ENCODE measurements at regions not wholly inside any gene's neighbourhood (a gene's known extent, or its start where the extent isn't known, plus 50 kb on each side); places are given as distances from the start of the nearest gene placed in this dataset.
"Not testable (repeated sequence)": the region's sequence is repeated elsewhere in the genome, so short reads cannot be mapped to it uniquely, and the experiment has no call there.

DNA sequence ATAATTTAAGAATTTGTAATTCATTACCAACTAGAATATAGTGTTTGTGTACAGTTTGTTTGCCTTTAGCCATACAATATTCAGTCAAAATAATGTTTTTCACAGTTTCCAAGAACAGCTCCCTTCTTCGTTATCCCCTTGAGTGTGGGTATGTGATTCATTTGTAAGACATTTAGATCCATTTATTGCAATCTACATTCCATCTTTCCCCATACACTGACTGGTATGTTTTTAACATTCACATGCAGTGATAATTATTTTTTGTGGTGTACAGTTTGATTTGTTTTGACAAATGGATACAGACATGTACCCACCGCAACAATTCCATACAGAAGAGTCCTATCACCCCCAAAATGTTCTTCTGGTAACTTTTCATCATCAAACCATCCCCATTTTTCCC is 589.1 kb upstream of the ADAMTS5 start:
- no peaks in the 10 kb centered on the region for H3K36me3 Mint-ChIP-seq
- no peak for ATAC-seq
- peaks cover 7% of the 10 kb centered on the region for H3K9me3 Mint-ChIP-seq
- no peaks in the 10 kb centered on the region for H3K4me1 Mint-ChIP-seq
- no peak overlapping the region for H3K27ac Mint-ChIP-seq
- H3K27me3 Mint-ChIP-seq, result no peaks in the 10 kb centered on the region
- no peak overlapping the region for H3K4me3 Mint-ChIP-seq

DNA sequence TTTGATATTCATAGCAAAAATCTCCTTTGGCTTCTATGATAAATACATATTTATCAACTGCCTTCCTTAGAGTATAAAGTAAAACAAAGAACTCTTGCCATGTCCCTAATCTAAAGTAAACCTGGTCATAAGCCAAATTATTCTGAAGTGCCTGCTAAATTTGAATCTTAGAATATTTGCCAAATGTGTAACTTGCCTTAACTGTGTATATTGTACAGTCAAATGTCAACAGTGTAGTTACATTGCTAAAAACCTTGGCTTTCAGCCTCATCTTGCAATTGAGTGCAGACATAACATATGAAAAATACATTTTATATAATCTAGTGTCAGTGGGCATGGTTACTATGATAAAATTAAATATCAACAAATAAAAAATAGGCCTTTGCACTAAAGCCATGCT is 583.4 kb upstream of the ADAMTS5 start:
- no peaks in the 10 kb centered on the region for H3K36me3 Mint-ChIP-seq
- no peak overlapping the region for H3K27ac Mint-ChIP-seq
- H3K4me1 Mint-ChIP-seq, result no peaks in the 10 kb centered on the region
- H3K27me3 Mint-ChIP-seq, result no peaks in the 10 kb centered on the region
- no peak for ATAC-seq
- peaks cover 10% of the 10 kb centered on the region for H3K9me3 Mint-ChIP-seq
- no peak overlapping the region for H3K4me3 Mint-ChIP-seq

DNA sequence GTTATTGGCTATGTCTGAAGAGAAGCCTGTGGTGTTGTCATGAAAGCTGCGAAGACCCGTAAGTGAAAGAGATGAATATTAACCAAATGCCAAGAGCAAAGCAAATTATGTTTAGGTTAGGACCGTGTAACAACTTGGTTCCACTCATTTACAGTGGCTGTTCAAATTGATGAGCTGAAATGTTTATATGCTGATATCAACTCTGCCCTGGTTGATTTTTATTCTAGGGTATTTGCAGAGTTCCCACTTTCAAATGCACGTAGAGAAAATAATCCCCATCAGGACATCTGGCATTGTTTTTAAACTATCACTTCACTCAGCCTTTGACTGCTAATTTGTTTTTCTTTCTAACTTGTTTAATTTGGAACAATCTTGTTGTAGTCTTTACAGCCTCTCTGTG is 581.6 kb upstream of the ADAMTS5 start:
- peaks cover 13% of the 10 kb centered on the region for H3K9me3 Mint-ChIP-seq
- H3K4me3 Mint-ChIP-seq, result no peak overlapping the region
- no peaks in the 10 kb centered on the region for H3K4me1 Mint-ChIP-seq
- ATAC-seq, result no peak
- no peak overlapping the region for H3K27ac Mint-ChIP-seq
- no peaks in the 10 kb centered on the region for H3K27me3 Mint-ChIP-seq
- no peaks in the 10 kb centered on the region for H3K36me3 Mint-ChIP-seq

DNA sequence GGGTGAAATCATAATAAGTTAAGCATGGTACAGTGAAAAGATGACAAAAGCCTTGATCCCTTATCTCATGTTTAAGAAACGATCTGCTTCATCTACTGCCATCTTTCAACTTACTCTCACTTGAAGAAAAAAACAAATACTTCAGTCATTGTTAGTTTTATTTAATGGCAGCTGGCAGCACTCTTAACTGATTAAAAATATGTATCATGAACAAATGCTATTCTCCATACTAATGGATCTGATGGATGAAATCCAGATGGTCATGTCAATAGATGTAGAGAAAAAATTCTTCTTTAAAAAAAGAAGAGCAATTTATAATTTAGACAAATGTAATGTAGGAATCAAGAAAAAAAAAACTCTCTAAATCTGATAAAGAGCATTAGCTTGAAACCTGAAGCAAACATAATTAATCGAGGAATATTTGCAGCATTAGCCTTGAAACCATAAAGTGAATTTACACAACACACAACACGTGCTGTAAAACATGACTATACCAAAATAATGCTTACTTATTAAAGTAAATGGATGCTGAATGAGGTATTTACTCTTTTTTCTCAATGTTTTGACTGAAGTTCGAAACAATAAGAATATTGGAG is 579.0 kb upstream of the ADAMTS5 start:
- no peak for ATAC-seq
- Mint-ChIP-seq H3K9me3 (peaks cover 13% of the 10 kb centered on the region), H3K27ac (no peak overlapping the region), H3K4me3 (no peak overlapping the region), H3K36me3 (no peaks in the 10 kb centered on the region), H3K4me1 (no peaks in the 10 kb centered on the region), H3K27me3 (no peaks in the 10 kb centered on the region)

DNA sequence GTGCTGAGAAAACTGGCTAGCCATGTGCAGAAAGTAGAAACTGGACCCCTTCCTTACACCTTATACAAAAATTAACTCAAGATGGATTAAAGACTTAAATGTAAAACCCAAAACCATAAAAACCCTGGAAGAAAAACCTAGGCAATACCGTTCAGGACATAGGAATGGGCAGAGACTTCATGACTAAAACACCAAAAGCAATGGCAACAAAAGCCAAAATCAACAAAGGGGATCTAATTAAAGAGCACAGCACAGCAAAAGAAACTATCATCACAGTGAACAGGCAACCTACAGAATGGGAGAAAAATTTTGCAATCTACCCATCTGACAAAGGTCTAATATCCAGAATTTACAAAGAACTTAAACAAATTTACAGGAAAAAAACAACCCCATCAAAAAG is 575.2 kb upstream of the ADAMTS5 start:
- not testable (repeated sequence) for ATAC-seq, H3K36me3 Mint-ChIP-seq, H3K27ac Mint-ChIP-seq, H3K4me1 Mint-ChIP-seq, H3K4me3 Mint-ChIP-seq, H3K27me3 Mint-ChIP-seq
- H3K9me3 Mint-ChIP-seq, result peaks cover 17% of the 10 kb centered on the region

DNA sequence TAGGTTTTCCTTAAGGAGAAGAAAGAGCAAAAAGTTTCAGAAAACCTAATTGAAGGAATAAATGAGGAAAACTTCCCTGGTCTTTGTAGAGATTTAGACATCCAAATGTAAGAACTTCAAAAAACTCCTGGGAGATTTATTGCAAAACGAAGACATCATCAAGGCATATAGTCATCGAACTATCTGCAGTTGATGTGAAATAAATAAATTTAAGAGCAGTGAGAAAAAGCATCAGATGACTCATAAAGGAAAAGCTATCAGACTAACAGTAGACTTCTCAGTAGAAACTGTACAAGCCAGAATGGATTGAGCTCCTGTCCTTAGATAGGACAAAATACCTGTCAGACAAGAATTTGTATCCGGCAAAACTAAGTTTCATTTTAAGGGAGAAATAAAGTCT is 569.4 kb upstream of the ADAMTS5 start:
- ATAC-seq, result no peak
- Mint-ChIP-seq H3K4me3 (no peak overlapping the region), H3K4me1 (no peaks in the 10 kb centered on the region), H3K27me3 (no peaks in the 10 kb centered on the region), H3K36me3 (no peaks in the 10 kb centered on the region), H3K27ac (no peak overlapping the region), H3K9me3 (peaks cover 6% of the 10 kb centered on the region)

DNA sequence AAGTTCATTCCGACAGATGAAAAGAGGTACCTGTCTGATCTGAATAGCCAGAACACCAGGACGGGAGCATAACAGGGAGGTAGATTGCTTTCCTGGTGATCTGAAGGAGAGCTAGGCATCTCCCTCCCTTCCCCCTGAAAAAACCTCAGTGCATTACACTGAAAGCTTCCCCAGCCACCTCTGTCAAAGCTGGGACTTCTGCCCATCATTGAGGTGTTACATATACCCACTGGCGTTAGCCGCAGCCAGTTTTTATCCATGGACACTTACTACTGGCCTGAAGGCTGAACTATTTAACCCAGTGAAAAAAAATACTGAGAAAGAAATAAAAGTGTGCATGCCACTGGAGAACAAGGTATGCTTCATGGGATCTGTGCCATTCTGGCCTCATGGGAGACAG is 568.3 kb upstream of the ADAMTS5 start:
- H3K27ac Mint-ChIP-seq, result no peak overlapping the region
- H3K27me3 Mint-ChIP-seq, result no peaks in the 10 kb centered on the region
- peaks cover 3% of the 10 kb centered on the region for H3K9me3 Mint-ChIP-seq

DNA sequence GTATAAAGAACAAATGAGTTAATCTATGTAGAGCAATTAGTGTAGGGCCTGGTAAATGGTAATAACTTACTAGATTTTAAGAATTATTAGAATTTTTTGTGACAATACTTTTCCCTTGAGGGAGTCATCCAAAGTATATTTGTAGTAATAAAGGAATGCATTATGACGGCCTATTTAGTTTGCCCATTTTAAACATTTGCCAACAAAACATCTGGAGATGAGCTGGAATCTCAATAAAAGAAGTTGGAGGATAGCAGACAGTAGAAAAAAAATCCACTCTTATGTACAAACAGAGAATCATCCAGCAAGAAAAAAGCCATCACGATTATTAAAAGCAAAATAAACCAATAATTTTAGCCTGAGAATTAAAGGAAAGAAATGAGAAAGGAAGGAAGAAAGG is 567.3 kb upstream of the ADAMTS5 start:
- Mint-ChIP-seq H3K27me3 (no peaks in the 10 kb centered on the region), H3K4me3 (no peak overlapping the region), H3K4me1 (no peaks in the 10 kb centered on the region), H3K36me3 (no peaks in the 10 kb centered on the region), H3K27ac (no peak overlapping the region), H3K9me3 (peaks cover 3% of the 10 kb centered on the region)
- ATAC-seq, result no peak

More for the DNA sequence above, 568.3 kb upstream of the ADAMTS5 start:
- ATAC-seq, result no peak
- Mint-ChIP-seq H3K36me3 (no peaks in the 10 kb centered on the region), H3K4me3 (no peak overlapping the region), H3K4me1 (no peaks in the 10 kb centered on the region)

DNA sequence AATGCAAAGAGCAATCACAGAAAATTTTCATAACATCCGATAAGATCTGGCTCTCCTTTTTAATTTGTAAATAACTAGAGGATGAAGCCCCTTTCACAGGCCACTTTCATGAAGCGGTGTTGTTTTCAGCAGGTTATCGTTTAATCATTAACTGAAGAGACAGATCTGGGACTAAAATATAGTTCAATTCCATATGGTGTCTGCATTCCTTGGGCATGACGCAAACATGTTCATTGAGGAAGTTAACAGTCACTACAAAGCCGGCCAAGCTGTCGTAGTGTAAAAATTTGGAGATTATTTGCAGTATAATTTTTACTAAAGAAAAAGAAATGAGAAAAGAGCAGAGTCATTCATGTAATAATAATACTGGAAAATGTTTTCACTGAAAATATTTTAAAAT is 565.2 kb upstream of the ADAMTS5 start:
- no peak for ATAC-seq
- peaks cover 4% of the 10 kb centered on the region for H3K9me3 Mint-ChIP-seq
- H3K27me3 Mint-ChIP-seq, result no peaks in the 10 kb centered on the region
- no peaks in the 10 kb centered on the region for H3K36me3 Mint-ChIP-seq
- no peak overlapping the region for H3K27ac Mint-ChIP-seq
- no peak overlapping the region for H3K4me3 Mint-ChIP-seq
- H3K4me1 Mint-ChIP-seq, result no peaks in the 10 kb centered on the region

DNA sequence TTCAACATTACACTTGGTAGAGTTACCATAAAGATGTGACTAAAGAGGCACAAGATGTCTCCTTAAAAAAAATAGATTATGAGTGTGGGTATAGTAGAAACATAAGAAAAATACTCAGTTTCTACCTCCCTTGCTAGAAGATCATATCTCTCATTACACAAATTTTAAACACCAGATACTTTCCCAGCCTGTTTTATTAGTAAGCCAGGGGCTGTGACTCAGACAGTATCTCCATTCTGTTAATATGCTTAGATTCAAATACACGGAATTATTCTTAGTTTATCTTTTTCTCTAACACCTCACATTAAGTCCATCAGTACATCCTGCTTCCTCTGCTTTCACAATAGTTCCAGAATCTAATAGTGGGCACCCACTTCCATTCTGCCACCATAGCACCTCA is 561.8 kb upstream of the ADAMTS5 start:
- Mint-ChIP-seq H3K27me3 (no peaks in the 10 kb centered on the region), H3K9me3 (peaks cover 13% of the 10 kb centered on the region), H3K4me1 (no peaks in the 10 kb centered on the region), H3K36me3 (no peaks in the 10 kb centered on the region), H3K27ac (no peak overlapping the region), H3K4me3 (no peak overlapping the region)
- no peak for ATAC-seq

DNA sequence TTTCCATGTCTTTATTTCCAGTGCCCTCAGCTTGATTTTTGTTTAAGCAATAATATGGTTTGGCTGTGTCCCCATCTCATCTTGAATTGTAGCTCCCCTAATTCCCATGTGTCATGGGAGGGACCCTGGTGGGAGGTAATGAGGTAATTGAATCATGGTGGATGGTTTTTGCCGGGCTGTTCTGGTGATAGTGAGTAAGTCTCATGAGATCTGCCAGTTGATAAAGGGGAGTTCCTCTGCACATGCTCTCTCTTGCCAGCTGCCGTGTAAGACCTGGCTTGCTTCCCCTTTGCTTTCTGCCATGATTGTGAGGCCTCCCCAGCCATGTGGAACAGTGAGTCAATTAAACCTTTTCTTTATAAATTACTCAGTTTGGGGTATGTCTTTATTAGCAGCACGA is 559.6 kb upstream of the ADAMTS5 start:
- no peak overlapping the region for H3K4me3 Mint-ChIP-seq
- H3K27me3 Mint-ChIP-seq, result no peaks in the 10 kb centered on the region
- H3K9me3 Mint-ChIP-seq, result peaks cover 17% of the 10 kb centered on the region
- no peaks in the 10 kb centered on the region for H3K4me1 Mint-ChIP-seq
- no peaks in the 10 kb centered on the region for H3K36me3 Mint-ChIP-seq
- no peak overlapping the region for H3K27ac Mint-ChIP-seq
- no peak for ATAC-seq

DNA sequence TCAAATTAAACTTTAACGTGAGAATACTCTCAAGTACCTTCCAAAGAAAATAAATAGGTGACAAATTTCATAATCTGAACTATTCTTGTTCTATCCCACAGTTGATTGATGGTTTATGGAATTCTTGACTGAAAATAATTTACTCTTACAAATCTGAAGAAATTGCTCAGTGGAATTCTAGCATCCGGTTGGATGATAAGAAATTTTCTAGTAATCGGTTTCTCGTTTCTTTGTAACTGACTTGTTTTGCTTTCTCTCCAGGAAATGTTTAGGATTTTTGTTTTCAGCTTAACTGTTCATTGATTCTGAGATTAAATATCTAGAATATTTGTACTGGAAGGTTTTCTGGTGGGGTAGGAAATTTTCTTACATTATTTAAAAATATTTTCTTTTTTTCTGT is 558.9 kb upstream of the ADAMTS5 start:
- Mint-ChIP-seq H3K27me3 (no peaks in the 10 kb centered on the region), H3K9me3 (peaks cover 17% of the 10 kb centered on the region), H3K27ac (no peak overlapping the region), H3K4me3 (no peak overlapping the region), H3K36me3 (no peaks in the 10 kb centered on the region), H3K4me1 (no peaks in the 10 kb centered on the region)
- no peak for ATAC-seq

DNA sequence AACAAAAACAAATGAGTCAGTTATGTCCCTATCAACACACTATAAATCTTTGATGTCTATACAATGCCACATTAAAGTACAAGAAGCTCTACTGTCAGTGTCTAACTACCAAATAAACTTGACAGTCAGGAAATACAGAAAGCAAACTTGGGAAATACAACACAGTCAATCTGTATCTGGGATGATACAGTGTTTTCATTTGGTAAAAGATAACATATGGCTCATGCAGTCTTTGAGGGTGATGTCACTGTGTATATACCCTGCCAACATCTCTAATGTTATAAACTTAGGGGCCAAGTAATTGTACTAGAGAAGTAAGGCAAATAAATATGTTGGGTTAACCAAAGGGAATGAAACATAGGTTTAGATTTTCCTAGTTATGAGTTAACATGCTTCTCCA is 552.5 kb upstream of the ADAMTS5 start:
- H3K4me1 Mint-ChIP-seq, result no peaks in the 10 kb centered on the region
- H3K36me3 Mint-ChIP-seq, result no peaks in the 10 kb centered on the region
- no peak overlapping the region for H3K4me3 Mint-ChIP-seq
- H3K27ac Mint-ChIP-seq, result no peak overlapping the region
- no peaks in the 10 kb centered on the region for H3K27me3 Mint-ChIP-seq
- H3K9me3 Mint-ChIP-seq, result peaks cover 11% of the 10 kb centered on the region
- no peak for ATAC-seq

DNA sequence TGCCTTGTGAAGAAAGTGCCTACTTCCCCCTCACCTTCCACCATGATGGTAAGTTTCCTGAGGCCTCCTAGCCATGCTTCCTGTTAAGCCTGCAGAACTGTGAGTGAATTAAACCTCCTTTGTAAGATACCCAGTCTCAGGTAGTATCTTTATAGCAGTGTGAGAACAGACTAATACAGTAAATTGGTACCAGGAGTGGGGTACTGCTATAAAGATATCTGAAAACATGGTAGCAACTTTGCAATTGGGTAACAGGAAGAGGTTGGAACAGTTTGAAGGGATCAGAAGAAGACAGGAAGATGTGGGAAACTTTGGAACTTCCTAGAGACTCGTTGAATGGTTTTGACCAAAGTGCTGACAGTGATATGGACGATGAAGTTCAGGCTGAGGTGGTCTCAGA is 550.3 kb upstream of the ADAMTS5 start:
- not testable (repeated sequence) for H3K27ac Mint-ChIP-seq, H3K4me3 Mint-ChIP-seq, H3K4me1 Mint-ChIP-seq, H3K9me3 Mint-ChIP-seq, H3K36me3 Mint-ChIP-seq, H3K27me3 Mint-ChIP-seq, ATAC-seq

DNA sequence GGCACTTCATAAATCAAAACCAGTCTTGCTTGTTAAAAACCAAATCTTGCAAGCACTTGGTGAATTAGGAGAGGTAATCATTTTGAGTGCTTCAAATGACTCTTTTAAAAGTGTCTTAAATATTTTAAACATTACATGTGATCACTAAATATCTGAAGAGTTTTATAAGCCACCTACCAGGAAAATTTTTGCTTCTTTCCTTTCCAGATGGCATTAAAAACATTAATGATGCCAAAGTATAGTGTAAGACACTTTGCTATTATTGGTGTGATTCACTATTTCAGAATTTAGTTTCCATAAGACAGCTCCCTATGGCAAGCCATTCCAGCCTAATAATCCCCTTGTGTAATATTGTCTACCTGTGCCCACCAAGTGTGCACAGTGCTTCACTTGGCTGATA is 548.8 kb upstream of the ADAMTS5 start:
- no peak overlapping the region for H3K27ac Mint-ChIP-seq
- no peaks in the 10 kb centered on the region for H3K36me3 Mint-ChIP-seq
- no peaks in the 10 kb centered on the region for H3K4me1 Mint-ChIP-seq
- H3K27me3 Mint-ChIP-seq, result no peaks in the 10 kb centered on the region
- no peak for ATAC-seq
- no peak overlapping the region for H3K4me3 Mint-ChIP-seq
- peaks cover 6% of the 10 kb centered on the region for H3K9me3 Mint-ChIP-seq

DNA sequence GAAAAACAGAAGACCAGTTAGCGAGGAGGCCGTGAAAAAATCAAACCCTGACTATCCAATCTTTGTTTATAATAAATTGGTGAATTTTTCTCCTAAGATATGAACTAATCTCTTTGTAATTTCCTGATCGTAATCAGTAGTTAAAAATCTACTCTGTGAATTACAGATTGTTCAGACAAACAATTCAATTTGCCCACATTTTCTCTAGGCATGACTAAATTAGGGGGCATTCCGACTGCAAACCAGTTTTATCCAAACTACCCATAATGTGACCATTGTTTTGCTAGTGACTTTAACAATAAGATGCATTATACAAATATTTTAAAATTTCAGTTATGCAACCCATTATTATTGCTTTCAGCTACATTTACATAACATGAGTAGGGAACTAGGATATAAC is 546.9 kb upstream of the ADAMTS5 start:
- no peak overlapping the region for H3K27ac Mint-ChIP-seq
- H3K36me3 Mint-ChIP-seq, result no peaks in the 10 kb centered on the region
- H3K4me1 Mint-ChIP-seq, result no peaks in the 10 kb centered on the region
- no peak for ATAC-seq
- H3K4me3 Mint-ChIP-seq, result no peak overlapping the region
- H3K9me3 Mint-ChIP-seq, result peaks cover 9% of the 10 kb centered on the region
- no peaks in the 10 kb centered on the region for H3K27me3 Mint-ChIP-seq

DNA sequence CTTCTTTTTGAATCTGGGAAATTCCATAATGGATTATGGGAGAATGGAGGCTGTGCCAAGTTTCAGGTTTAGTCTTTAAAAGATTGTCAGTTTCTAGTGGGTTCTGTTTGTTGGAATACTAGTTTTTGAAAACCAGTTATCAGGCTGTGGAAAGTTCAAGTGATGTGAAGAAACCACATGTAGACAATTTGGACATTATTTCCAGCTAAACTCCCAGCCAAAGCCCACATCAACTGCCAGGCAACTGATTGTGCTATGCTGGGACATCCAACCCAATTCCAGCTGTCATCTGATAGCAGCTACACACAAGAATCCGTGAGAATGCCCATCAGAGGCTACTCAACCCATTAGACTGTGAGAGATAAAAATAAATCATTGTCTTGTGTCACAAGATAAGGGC is 546.1 kb upstream of the ADAMTS5 start:
- Mint-ChIP-seq H3K27ac (no peak overlapping the region), H3K36me3 (no peaks in the 10 kb centered on the region), H3K4me3 (no peak overlapping the region), H3K9me3 (peaks cover 9% of the 10 kb centered on the region), H3K4me1 (no peaks in the 10 kb centered on the region), H3K27me3 (no peaks in the 10 kb centered on the region)
- ATAC-seq, result no peak
